WTC11 (cell line): ENCODE measurements at regions not wholly inside any gene's neighbourhood (a gene's known extent, or its start where the extent isn't known, plus 50 kb on each side); places are given as distances from the start of the nearest gene placed in this dataset.

Experiments used
- ATAC-seq: fragments of 200-7000 bp; cut with Tn5 transposase; 2 replicates; pipeline ENCODE4 v1.10.0; 2021; ENCODE audit warnings: mild to moderate bottlenecking, moderate library complexity
- CTCF ChIA-PET: fragments of 300-600 bp; sonication (Branson Sonifier 250); formaldehyde crosslinking; loops from one replicate; lab custom pipeline; 2021; ENCODE audit warnings: antibody characterized with exemption; lab: Charles Lee
- POLR2A ChIA-PET: fragments of 350-600 bp; sonication (Branson Sonifier 250); formaldehyde crosslinking; loops from one replicate; lab custom pipeline; 2021; ENCODE audit warnings: antibody characterized with exemption; lab: Charles Lee
- DNase-seq: peaks from one replicate; pipeline ENCODE4 v3.0.0; 2021; ENCODE audit warnings: low spot score
- H3K27ac Mint-ChIP-seq: 2 replicates; pipeline ENCODE4 v1.8.0; 2021; ENCODE audit warnings: mixed read lengths
- H3K27me3 Mint-ChIP-seq: 2 replicates; pipeline ENCODE4 v1.8.0; 2021; ENCODE audit warnings: low read depth, mild to moderate bottlenecking, moderate library complexity, mixed read lengths
- H3K36me3 Mint-ChIP-seq: 2 replicates; pipeline ENCODE4 v1.8.0; 2021; ENCODE audit warnings: mixed read lengths
- H3K4me1 Mint-ChIP-seq: 2 replicates; pipeline ENCODE4 v1.8.0; 2022; ENCODE audit warnings: mixed read lengths
- H3K4me3 Mint-ChIP-seq: 2 replicates; pipeline ENCODE4 v1.8.0; 2021; ENCODE audit warnings: mild to moderate bottlenecking, moderate library complexity, mixed read lengths
- H3K9me3 Mint-ChIP-seq: 2 replicates; pipeline ENCODE4 v1.8.0; 2021; ENCODE audit warnings: mixed read lengths
- ATF3 ChIP-seq: sonication (generic); formaldehyde crosslinking; conservative IDR thresholded peaks from 2 replicates; pipeline ENCODE4 v1.8.1; 2022; ENCODE audit warnings: mild to moderate bottlenecking, missing genetic modification reagents
- ATF6 ChIP-seq: sonication (generic); formaldehyde crosslinking; IDR thresholded peaks from 2 replicates; pipeline ENCODE4 v1.8.1; 2023; ENCODE audit warnings: mild to moderate bottlenecking, missing genetic modification reagents
- CREM ChIP-seq: sonication (generic); formaldehyde crosslinking; IDR thresholded peaks from 2 replicates; pipeline ENCODE4 v1.8.1; 2022; ENCODE audit warnings: mild to moderate bottlenecking, missing genetic modification reagents, moderate library complexity
- E2F4 ChIP-seq: sonication (generic); formaldehyde crosslinking; IDR thresholded peaks from 2 replicates; pipeline ENCODE4 v1.8.1; 2022; ENCODE audit warnings: low read depth, mild to moderate bottlenecking, moderate library complexity, missing genetic modification reagents, borderline replicate concordance
- FOXP4 ChIP-seq: sonication (generic); formaldehyde crosslinking; IDR thresholded peaks from 2 replicates; pipeline ENCODE4 v1.8.0; 2022; ENCODE audit warnings: mild to moderate bottlenecking, missing genetic modification reagents
- GABPB1 ChIP-seq: sonication (generic); formaldehyde crosslinking; IDR thresholded peaks from 2 replicates; pipeline ENCODE4 v1.8.1; 2023; ENCODE audit warnings: mild to moderate bottlenecking, missing genetic modification reagents
- HMGA2 ChIP-seq: fragments of 250-450 bp; sonication (Bioruptor Pico); IDR thresholded peaks from 2 replicates; pipeline ENCODE4 v1.4.0; 2021; ENCODE audit warnings: mild to moderate bottlenecking, moderate library complexity
- IRF1 ChIP-seq: sonication (generic); formaldehyde crosslinking; IDR thresholded peaks from 2 replicates; pipeline ENCODE4 v1.8.0; 2023; ENCODE audit warnings: missing genetic modification reagents
- IRF2 ChIP-seq: sonication (generic); formaldehyde crosslinking; IDR thresholded peaks from 2 replicates; pipeline ENCODE4 v1.8.0; 2022; ENCODE audit warnings: low read depth, missing genetic modification reagents, borderline replicate concordance
- KAT7 ChIP-seq: sonication (generic); formaldehyde crosslinking; IDR thresholded peaks from 2 replicates; pipeline ENCODE4 v1.8.1; 2023; ENCODE audit warnings: missing genetic modification reagents, mild to moderate bottlenecking, borderline replicate concordance
- TEAD1 ChIP-seq: sonication (generic); formaldehyde crosslinking; IDR thresholded peaks from 2 replicates; pipeline ENCODE4 v1.8.0; 2022; ENCODE audit warnings: mild to moderate bottlenecking, missing genetic modification reagents
- TP53 ChIP-seq: sonication (generic); formaldehyde crosslinking; IDR thresholded peaks from 2 replicates; pipeline ENCODE4 v1.8.1; 2023; ENCODE audit warnings: mild to moderate bottlenecking, missing genetic modification reagents
- USF1 ChIP-seq: sonication (generic); formaldehyde crosslinking; IDR thresholded peaks from 2 replicates; pipeline ENCODE4 v1.8.0; 2022; ENCODE audit warnings: mild to moderate bottlenecking, missing genetic modification reagents
- USF2 ChIP-seq: sonication (generic); formaldehyde crosslinking; IDR thresholded peaks from 2 replicates; pipeline ENCODE4 v1.8.1; 2023; ENCODE audit warnings: mild to moderate bottlenecking, missing genetic modification reagents, moderate library complexity
- ZMAT4 ChIP-seq: fragments of 250-450 bp; sonication (Bioruptor Pico); IDR thresholded peaks from 2 replicates; pipeline ENCODE4 v1.9.0; 2021; ENCODE audit warnings: mild to moderate bottlenecking
- ZNF138 ChIP-seq: sonication (generic); formaldehyde crosslinking; conservative IDR thresholded peaks from 2 replicates; pipeline ENCODE4 v1.8.1; 2022; ENCODE audit warnings: mild to moderate bottlenecking, moderate library complexity, missing genetic modification reagents
- ZNF281 ChIP-seq: sonication (generic); formaldehyde crosslinking; IDR thresholded peaks from 2 replicates; pipeline ENCODE4 v1.8.0; 2023; ENCODE audit warnings: mild to moderate bottlenecking, missing genetic modification reagents
- ZNF416 ChIP-seq: fragments of 250-450 bp; sonication (Bioruptor Pico); IDR thresholded peaks from 2 replicates; pipeline ENCODE4 v1.9.0; 2021; ENCODE audit warnings: mild to moderate bottlenecking, inconsistent platforms
- ZNF671 ChIP-seq: fragments of 250-450 bp; sonication (Bioruptor Pico); IDR thresholded peaks from 2 replicates; pipeline ENCODE4 v1.8.0; 2021; ENCODE audit warnings: mild to moderate bottlenecking

- H3K27me3 Mint-ChIP-seq: no peaks in the 10 kb centered on the region
These were observed 360.1 kb upstream of the PLXNA2 start for GRCh38 chr1:208604295-208604694.

GRCh38 chr1:208606959-208607358, 362.8 kb upstream of the PLXNA2 start:
- no peak for TF ChIP-seq ZNF416 (CRISPR knock-in tag)
- TF ChIP-seq ATF3: no peak
- no peak for TF ChIP-seq ATF6 (CRISPR knock-in tag)
- no peak for TF ChIP-seq ZNF671 (CRISPR knock-in tag)
- TF ChIP-seq ZNF138 (CRISPR knock-in tag): no peak
- no peak for TF ChIP-seq FOXP4 (CRISPR knock-in tag)
- no peak for TF ChIP-seq E2F4 (CRISPR knock-in tag)
- TF ChIP-seq CREM (CRISPR knock-in tag): no peak
- TF ChIP-seq GABPB1: no peak
- TF ChIP-seq USF2: no peak
- no peak for TF ChIP-seq IRF1
- TF ChIP-seq TEAD1: no peak
- Mint-ChIP-seq H3K9me3 (no peaks in the 10 kb centered on the region), H3K4me3 (no peak overlapping the region), H3K4me1 (peaks cover 37% of the 10 kb centered on the region), H3K36me3 (no peaks in the 10 kb centered on the region), H3K27me3 (no peaks in the 10 kb centered on the region), H3K27ac (no peak overlapping the region)
- no peak for ATAC-seq
- ChIA-PET POLR2A (no interaction called here), CTCF (no interaction called here)
- no peak for DNase-seq

More at GRCh38 chr1:208604295-208604694, 360.1 kb upstream of the PLXNA2 start:
- CTCF ChIA-PET: no interaction called here
- POLR2A ChIA-PET: no interaction called here
- Mint-ChIP-seq H3K4me1 (peaks cover 53% of the 10 kb centered on the region), H3K27ac (no peak overlapping the region), H3K9me3 (no peaks in the 10 kb centered on the region), H3K36me3 (no peaks in the 10 kb centered on the region), H3K4me3 (no peak overlapping the region)
- ATAC-seq (no peak), DNase-seq (no peak)
- no peak for TF ChIP-seq TP53 (CRISPR knock-in tag)
- TF ChIP-seq KAT7: no peak
- TF ChIP-seq HMGA2 (CRISPR knock-in tag): no peak

- POLR2A ChIA-PET: no interaction called here
- H3K4me3 Mint-ChIP-seq: no peak overlapping the region
- H3K4me1 Mint-ChIP-seq: peaks cover 30% of the 10 kb centered on the region
- TF ChIP-seq ZMAT4 (CRISPR knock-in tag) (no peak), HMGA2 (CRISPR knock-in tag) (0 out of 2 replicates have a peak, but pooled peaks have one; percentile 4), FOXP4 (CRISPR knock-in tag) (no peak), USF1 (CRISPR knock-in tag) (no peak), IRF2 (no peak), ZNF281 (CRISPR knock-in tag) (no peak), KAT7 (no peak)
- DNase-seq: no peak
- no peak overlapping the region for H3K27ac Mint-ChIP-seq
- no peak for ATAC-seq
- no peaks in the 10 kb centered on the region for H3K27me3 Mint-ChIP-seq
- H3K36me3 Mint-ChIP-seq: no peaks in the 10 kb centered on the region
- CTCF ChIA-PET: no interaction called here
- H3K9me3 Mint-ChIP-seq: no peaks in the 10 kb centered on the region
These were observed 363.4 kb upstream of the PLXNA2 start for GRCh38 chr1:208607616-208608015.
